ENCODE measurements at regions not wholly inside any gene's neighbourhood (a gene's known extent, or its start where the extent isn't known, plus 50 kb on each side); places are given as distances from the start of the nearest gene placed in this dataset.

GRCh38 chr2:128423788-128424165 lies 105.1 kb upstream of the HS6ST1 start:
- TF ChIP-seq ZNF274 (IDR thresholded peaks at IDR 0.05; ENCODE audit: low read depth, low read length): no peak
- no peak overlapping the region for H3K4me3 ChIP-seq (ENCODE audit: low read length)

- H3K4me3 ChIP-seq (ENCODE audit: low read length): no peak overlapping the region
- TF ChIP-seq ZNF274 (IDR thresholded peaks at IDR 0.05; ENCODE audit: low read depth, low read length): no peak
Measured at GRCh38 chr2:128424406-128425171, 105.9 kb upstream of the HS6ST1 start.

GRCh38 chr2:128425216-128425615 lies 106.5 kb upstream of the HS6ST1 start:
- no peak for TF ChIP-seq ZNF274 (IDR thresholded peaks at IDR 0.05; ENCODE audit: low read depth, low read length)
- no peak overlapping the region for H3K4me3 ChIP-seq (ENCODE audit: low read length)

- TF ChIP-seq ZNF274 (IDR thresholded peaks at IDR 0.05; ENCODE audit: low read depth, low read length): no peak
- H3K4me3 ChIP-seq (ENCODE audit: low read length): no peak overlapping the region
Measured at GRCh38 chr2:128425731-128426620, 107.3 kb upstream of the HS6ST1 start.

DNA sequence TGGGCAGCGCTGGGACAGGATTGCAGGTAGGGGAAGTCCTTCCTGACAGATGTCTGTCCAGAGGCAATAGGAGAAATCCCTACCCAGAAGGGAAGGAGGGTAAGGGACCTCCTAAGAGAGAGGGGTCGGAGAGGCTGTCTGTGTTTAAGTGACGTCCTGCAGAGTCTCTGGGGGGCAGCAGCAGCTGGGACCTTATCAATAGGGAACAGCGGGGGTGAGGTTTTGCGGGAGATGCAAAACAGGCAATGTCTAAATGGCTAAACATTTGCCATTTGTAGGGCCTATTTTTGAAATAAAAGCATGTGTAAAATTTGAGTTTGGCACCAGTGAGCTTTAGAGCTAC lies 108.7 kb upstream of the HS6ST1 start:
- no peak for TF ChIP-seq ZNF274 (IDR thresholded peaks at IDR 0.05; ENCODE audit: low read depth, low read length)
- H3K4me3 ChIP-seq (ENCODE audit: low read length): no peak overlapping the region

DNA sequence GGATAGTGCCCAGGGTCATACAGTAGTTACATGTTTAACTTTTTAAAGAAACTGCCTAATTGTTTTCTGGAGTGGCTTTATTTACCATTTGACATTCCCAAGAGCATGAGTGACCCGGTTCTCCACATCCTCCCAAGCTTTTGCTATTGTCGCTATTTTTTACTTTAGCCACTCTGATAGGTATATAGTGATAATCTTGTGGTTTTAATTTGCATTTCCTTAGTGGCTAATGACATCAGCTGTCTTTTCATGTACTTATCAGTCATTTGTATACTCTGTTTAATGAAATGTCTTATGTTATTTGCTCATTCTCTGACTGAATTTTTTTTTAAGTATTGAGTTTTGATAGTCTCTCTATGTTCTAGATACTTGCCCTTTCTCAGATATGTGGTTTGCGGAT lies 109.7 kb upstream of the HS6ST1 start:
- no peak for TF ChIP-seq ZNF274 (IDR thresholded peaks at IDR 0.05; ENCODE audit: low read depth, low read length)
- no peak overlapping the region for H3K4me3 ChIP-seq (ENCODE audit: low read length)

DNA sequence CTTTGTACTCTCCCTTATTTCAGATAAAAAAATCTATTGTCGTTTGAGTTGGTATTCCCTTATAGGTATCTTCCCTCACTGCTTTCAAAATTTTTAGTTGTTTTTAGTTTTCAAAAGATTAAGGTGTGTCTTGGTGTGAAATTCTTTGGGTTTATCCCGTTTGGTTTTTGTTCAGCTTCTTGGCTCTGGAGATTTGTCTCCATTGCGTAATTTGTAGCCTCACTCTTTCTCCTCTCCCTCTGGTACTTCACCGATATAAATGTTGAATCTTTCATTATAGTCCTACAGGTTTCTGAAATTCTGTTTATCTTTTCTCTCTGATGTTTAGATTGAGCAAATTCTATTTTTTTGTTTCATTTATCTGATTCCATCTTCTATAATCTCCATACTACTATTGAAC lies 113.8 kb upstream of the HS6ST1 start:
- no peak for TF ChIP-seq ZNF274 (IDR thresholded peaks at IDR 0.05; ENCODE audit: low read depth, low read length)
- no peak overlapping the region for H3K4me3 ChIP-seq (ENCODE audit: low read length)

DNA sequence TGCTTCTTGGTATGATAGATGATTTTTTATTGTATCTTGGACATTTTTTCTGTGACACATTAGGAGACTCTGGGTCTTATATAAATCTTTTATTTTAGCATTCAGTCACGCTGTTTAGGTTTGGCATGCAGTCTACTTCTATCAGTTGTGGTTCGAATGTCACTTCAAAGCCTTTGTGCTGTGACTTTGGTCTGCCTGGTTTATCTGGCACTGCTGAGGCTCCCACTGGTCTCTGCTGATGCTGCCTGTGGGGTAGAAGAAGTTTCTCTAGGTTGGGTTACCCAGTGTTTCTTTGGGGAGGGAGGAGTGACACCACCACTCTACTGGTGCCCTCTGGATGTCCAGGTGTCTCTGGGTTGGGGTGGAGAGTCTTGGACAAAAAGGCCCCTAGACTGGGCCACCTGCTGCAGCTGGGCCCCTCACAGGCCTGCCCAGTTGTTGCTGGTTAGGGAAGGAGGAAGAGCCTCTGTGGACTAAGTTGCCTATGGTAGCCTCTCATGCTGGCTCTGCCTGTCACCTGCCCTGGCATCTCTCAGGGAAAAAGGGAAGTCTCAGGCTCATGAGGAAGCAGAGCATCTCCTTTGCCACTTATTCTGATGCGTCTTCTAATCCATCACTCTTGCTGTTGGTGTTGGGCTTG lies 115.4 kb upstream of the HS6ST1 start:
- no peak overlapping the region for H3K4me3 ChIP-seq (ENCODE audit: low read length)
- no peak for TF ChIP-seq ZNF274 (IDR thresholded peaks at IDR 0.05; ENCODE audit: low read depth, low read length)

GRCh38 chr2:128435576-128436478 lies 117.2 kb upstream of the HS6ST1 start:
- H3K4me3 ChIP-seq (ENCODE audit: low read length): no peak overlapping the region
- TF ChIP-seq ZNF274 (IDR thresholded peaks at IDR 0.05; ENCODE audit: low read depth, low read length): no peak

DNA sequence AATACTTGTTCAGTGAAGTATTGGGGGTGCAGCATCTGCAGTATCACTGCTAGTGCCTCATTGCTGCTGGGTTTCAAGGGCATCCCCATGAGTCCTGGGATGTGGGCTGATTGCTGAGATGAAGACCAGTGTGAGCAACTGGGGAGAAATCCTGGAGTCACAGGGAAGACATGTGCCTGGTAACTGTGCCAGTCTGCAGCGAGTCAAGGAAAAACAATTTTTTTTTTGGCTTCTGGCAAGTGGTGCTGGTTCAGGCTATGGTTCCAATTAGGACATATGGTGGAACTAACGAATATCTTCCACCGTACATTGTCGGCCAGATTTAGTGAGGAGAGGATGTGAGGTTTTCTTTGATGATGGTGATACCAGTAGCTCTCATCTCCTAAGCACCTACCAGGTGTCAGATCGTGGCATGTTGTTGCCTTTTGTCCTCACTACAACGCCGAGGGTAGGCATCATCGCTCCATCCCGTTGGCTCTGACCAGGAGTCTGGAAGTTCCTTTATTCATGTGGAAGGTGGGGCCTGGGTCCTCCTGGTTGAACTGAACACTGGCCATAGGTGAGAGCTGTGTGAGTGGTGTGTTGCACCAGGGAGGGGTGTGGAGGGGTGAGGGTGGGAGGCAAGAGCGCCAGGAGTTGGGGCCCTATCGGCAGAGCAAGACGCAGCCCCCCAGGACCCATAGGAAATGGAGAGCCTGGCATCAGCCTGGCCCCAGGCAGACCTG lies 118.0 kb upstream of the HS6ST1 start:
- no peak overlapping the region for H3K4me3 ChIP-seq (ENCODE audit: low read length)
- TF ChIP-seq ZNF274 (IDR thresholded peaks at IDR 0.05; ENCODE audit: low read depth, low read length): no peak

DNA sequence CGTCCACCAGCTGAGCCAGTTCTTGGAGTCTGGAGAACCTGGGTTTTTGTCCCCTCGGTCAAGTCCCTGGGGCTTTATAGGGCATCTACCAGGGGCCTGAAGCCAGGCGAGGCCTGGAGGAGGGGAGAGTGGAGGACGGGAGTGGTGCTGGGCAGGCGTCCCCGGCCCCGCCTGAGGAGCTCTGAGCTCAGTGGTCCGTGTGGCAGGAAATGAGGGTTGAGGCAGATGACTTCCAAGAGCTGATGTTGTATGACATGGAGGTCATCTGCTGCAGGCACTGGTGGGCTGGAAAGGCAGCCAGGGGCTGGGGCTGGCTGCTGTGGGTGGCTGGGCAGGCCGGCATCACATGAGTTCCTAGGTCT lies 118.5 kb upstream of the HS6ST1 start:
- TF ChIP-seq ZNF274 (IDR thresholded peaks at IDR 0.05; ENCODE audit: low read depth, low read length): no peak
- no peak overlapping the region for H3K4me3 ChIP-seq (ENCODE audit: low read length)

DNA sequence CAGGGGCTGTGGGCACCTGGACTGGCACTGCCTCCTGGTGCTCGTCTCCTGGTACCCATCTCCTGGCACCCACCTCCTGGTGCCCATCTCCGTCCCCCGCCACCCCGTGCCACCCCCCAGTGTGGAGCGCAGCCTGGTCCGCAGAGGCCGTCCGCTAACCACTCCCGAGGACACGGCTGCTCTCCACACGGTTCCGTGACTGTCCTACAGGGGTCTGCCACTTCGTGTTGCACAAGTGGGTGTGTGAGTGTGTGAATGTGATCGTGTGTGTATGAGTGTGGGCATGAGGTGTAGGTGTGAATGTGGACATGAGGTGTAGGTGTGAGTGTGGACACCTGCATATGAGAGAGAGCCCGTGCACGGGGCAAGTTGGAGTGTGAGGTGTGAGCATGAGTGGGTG lies 119.4 kb upstream of the HS6ST1 start:
- no peak for TF ChIP-seq ZNF274 (IDR thresholded peaks at IDR 0.05; ENCODE audit: low read depth, low read length)

GRCh38 chr2:128438586-128438985 lies 119.9 kb upstream of the HS6ST1 start:
- no peak overlapping the region for H3K4me3 ChIP-seq (ENCODE audit: low read length)
- TF ChIP-seq ZNF274 (IDR thresholded peaks at IDR 0.05; ENCODE audit: low read depth, low read length): no peak

More for the DNA sequence above, 119.4 kb upstream of the HS6ST1 start:
- H3K4me3 ChIP-seq (ENCODE audit: low read length): no peak overlapping the region

Measured in GM08714 (cell line).